Lung microvascular endothelial cell (primary cell): ENCODE measurements at regions not wholly inside any gene's neighbourhood (a gene's known extent, or its start where the extent isn't known, plus 50 kb on each side); places are given as distances from the start of the nearest gene placed in this dataset.
"Not testable (repeated sequence)": the region's sequence is repeated elsewhere in the genome, so short reads cannot be mapped to it uniquely, and the experiment has no call there.

ENCODE experiments used
- DNase-seq, 2 donors: peaks; one replicate each; pipeline versions ENCODE4 v3.0.0 to v3.0.0-alpha.2; 2010; ENCODE audit warnings: low read depth in 2 of 2

- DNase-seq, result not testable (repeated sequence)
Measured at GRCh38 chr7:106713452-106713851, 52.5 kb upstream of the CCDC71L start.

- DNase-seq, result not testable (repeated sequence)
Measured at GRCh38 chr7:106714590-106715442, 53.9 kb upstream of the CCDC71L start.

GRCh38 chr7:106715730-106716129 lies 54.8 kb upstream of the CCDC71L start:
- no peak for DNase-seq

- DNase-seq, result no peak
Measured at GRCh38 chr7:106717254-106717954, 56.4 kb upstream of the CCDC71L start.

GRCh38 chr7:106717955-106718871 lies 57.3 kb upstream of the CCDC71L start:
- DNase-seq, result peak; percentile 95 to 97

GRCh38 chr7:106720641-106721040 lies 59.7 kb upstream of the CCDC71L start:
- DNase-seq, result no peak

GRCh38 chr7:106721816-106722785 lies 61.1 kb upstream of the CCDC71L start:
- no peak for DNase-seq

GRCh38 chr7:106723398-106723797 lies 62.4 kb upstream of the CCDC71L start:
- DNase-seq, result no peak

- DNase-seq, result peak in 1 of 2 donors; percentile 20
Measured at GRCh38 chr7:106729720-106730385, 68.9 kb upstream of the CCDC71L start.

- peak; percentile 89 to 93 for DNase-seq
Measured at GRCh38 chr7:106731187-106731586, 70.2 kb upstream of the CCDC71L start.

GRCh38 chr7:106731646-106732444 lies 70.9 kb upstream of the CCDC71L start:
- DNase-seq, result peak; percentile 15 to 78

- no peak for DNase-seq
Measured at GRCh38 chr7:106735637-106736036, 74.7 kb upstream of the CCDC71L start.

GRCh38 chr7:106736123-106736507 lies 75.2 kb upstream of the CCDC71L start:
- DNase-seq, result no peak

- DNase-seq, result peak; percentile 88 to 89
Measured at GRCh38 chr7:106736508-106737201, 75.7 kb upstream of the CCDC71L start.

- peak; percentile 61 to 72 for DNase-seq
Measured at GRCh38 chr7:106737202-106737562, 76.2 kb upstream of the CCDC71L start.

GRCh38 chr7:106740806-106741205 lies 79.8 kb upstream of the CCDC71L start:
- no peak for DNase-seq

GRCh38 chr7:106744563-106745091 lies 83.7 kb upstream of the CCDC71L start:
- no peak for DNase-seq

- DNase-seq, result not testable (repeated sequence)
Measured at GRCh38 chr7:106747301-106747700, 86.3 kb upstream of the CCDC71L start.
